ENCODE measurements at regions not wholly inside any gene's neighbourhood (a gene's known extent, or its start where the extent isn't known, plus 50 kb on each side); places are given as distances from the start of the nearest gene placed in this dataset.

DNA sequence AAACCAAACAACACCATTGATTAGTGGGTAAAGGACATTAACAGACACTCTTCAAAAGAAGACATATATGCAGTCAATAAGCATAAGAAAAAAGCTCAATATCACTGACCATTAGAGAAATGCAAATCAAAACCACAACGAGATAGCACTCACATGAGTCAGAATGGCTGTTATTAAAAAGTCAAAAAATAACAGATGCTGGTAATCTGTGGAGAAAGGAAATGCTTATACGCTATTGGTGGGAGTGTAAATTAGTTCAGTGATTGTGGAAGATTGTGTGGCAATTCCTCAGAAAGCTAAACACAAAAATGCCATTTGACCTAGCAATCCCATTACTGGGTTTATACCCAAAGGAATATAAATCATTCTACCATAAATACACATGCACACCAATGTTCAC, 182.6 kb downstream of the TRPC6 start:
- no peak for DNase-seq (ENCODE audit: low read depth, low spot score)
- in situ Hi-C loops (cut with HindIII; ENCODE audit: low pct_unique_long_range_greater_than_20kb, low sequenced_read_pairs): no loop called here

DNA sequence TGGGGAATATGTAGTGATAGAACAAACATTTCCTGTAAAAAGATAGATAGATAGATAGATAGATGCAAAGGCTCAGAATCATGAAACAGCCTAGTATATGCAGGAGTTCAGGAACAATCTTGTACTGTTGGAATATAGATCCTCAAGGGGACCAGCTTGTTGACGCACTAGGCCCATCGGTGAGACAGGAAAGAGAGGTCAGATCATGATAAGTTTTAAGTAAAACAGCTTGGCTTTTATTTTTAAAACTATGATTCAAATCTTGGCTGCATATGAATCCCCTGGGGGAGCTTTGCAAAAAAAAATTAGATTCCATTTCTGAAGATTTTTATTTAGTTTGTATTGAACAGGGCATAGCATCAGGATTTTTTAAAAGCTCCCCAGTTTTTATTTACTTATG, 185.8 kb downstream of the TRPC6 start:
- no peak for DNase-seq (ENCODE audit: low read depth, low spot score)
- in situ Hi-C loops (cut with HindIII; ENCODE audit: low pct_unique_long_range_greater_than_20kb, low sequenced_read_pairs): no loop called here

DNA sequence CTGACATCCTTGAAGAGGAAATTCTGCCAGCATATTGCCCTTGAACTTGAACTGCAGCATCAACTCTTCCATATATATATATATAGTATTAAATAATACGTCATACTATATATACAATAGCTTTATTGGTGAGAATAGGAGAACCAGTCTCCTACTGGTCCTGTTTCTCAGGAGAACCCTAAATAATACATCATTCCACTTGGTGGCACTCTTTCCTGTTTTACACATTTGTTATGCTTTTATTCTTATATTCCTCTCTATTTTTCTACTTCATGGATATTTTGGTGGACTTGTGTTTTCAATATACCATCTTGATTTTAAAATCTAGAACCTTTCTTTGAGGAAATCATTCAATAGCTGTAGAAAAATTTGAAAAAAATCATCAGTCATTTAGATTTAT, 193.3 kb downstream of the TRPC6 start:
- peak; percentile 14 for DNase-seq (ENCODE audit: low read depth, low spot score)
- in situ Hi-C loops (cut with HindIII; ENCODE audit: low pct_unique_long_range_greater_than_20kb, low sequenced_read_pairs): no loop called here

DNA sequence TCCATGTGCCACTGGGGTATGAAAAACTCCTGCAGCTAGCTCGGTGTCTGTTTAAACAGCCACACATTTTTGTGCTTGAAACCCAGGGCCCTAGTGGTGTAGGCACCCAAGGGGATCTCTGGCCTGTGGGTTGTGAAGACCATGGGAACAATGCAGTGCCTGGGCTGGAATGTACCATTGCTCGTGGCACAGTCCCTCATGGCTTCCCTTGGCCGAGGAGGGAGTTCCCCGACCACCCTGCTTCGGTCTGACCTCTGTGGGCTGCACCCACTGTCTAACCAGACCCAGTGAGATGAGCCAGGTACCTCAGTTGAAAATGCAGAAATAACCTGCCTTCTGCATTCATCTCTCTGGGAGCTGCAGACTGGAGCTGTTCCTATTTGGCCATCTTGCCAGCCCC, 214.0 kb downstream of the TRPC6 start:
- in situ Hi-C loops (cut with HindIII; ENCODE audit: low pct_unique_long_range_greater_than_20kb, low sequenced_read_pairs): no loop called here
- no peak for DNase-seq (ENCODE audit: low read depth, low spot score)

DNA sequence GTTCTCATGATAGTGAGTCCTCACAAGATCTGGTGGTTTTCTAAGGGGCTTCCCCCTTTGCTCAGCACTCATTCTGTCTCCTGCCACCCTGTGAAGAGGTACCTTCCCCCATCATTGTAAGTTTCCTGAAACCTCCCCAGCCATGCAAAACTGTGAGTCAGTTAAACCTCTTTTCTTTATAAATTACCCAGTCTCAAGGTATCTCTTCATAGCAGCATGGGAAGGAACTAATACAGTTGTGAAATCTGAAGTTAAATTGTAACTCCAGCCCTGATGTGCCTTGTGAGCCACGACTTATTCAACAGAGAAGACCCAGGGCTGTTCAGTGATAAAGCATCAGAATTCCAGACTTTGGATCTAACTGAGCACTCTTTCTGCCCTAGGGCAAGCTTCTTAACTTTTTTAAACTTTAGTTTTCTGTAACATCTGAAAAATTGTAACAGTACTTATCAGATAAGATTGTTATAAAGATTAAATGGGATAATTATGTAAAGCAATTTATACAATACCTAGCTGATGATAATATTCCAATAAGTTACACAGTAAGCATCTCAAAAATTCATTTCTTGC, 220.0 kb downstream of the TRPC6 start:
- in situ Hi-C loops (cut with HindIII; ENCODE audit: low pct_unique_long_range_greater_than_20kb, low sequenced_read_pairs): no loop called here
- DNase-seq (ENCODE audit: low read depth, low spot score): no peak

DNA sequence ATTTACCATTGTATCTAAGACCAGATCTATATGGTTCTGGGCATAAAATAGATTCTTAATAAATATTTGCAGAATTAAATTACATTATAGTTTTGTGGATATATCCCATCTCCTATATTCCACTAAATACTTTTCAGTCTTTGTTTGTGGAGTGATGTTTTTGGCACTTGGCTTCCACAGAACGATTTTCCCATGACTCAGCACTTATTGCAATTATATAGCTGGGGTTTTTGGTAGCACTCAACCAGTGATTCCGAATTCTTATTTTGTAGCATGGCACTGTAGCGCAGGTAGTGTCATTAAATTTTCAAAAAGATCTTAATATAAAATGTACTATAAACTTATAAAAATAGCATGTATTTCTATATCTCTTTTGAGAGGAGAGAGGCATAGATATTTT, 221.2 kb downstream of the TRPC6 start:
- no peak for DNase-seq (ENCODE audit: low read depth, low spot score)
- in situ Hi-C loops (cut with HindIII; ENCODE audit: low pct_unique_long_range_greater_than_20kb, low sequenced_read_pairs): no loop called here

DNA sequence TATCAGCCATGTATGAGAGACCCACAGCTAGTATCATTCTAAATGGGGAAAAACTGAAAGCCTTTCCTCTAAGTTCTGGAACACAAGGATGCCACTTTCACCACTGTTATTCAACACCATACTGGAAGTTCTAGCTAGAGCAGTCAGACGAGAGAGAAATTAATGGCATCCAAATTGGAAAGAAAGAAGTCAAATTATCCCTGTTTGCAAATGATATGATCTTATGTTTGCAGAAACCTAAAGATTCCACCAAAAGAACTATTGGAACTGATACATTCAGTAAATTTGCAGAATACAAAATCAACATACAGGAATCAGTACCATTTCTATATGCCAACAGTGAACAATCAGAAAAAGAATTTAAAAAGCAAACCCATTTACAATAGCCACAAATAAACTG, 226.0 kb downstream of the TRPC6 start:
- in situ Hi-C loops (cut with HindIII; ENCODE audit: low pct_unique_long_range_greater_than_20kb, low sequenced_read_pairs): no loop called here
- no peak for DNase-seq (ENCODE audit: low read depth, low spot score)

DNA sequence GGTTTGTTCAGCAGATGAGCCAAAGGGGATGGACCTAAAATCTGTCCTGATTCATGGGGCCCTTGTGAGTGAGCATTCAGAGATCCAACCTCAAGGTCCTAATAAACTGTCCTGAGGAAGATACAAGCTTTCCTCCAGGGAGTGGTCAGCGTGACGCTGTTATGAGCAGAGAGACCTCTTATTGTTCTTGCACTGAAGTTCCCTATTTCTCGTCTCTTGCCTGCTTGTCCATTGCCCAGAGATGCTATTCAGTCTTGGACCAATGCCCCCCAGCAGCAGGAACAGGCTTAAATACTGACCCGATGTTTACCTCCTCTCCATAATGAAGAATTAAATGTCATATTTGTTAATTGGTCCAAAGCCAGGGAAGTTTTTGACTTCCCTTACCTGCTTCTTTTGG, 225.2 kb upstream of the PGR start:
- in situ Hi-C loops (cut with HindIII; ENCODE audit: low pct_unique_long_range_greater_than_20kb, low sequenced_read_pairs): no loop called here
- DNase-seq (ENCODE audit: low read depth, low spot score): no peak

DNA sequence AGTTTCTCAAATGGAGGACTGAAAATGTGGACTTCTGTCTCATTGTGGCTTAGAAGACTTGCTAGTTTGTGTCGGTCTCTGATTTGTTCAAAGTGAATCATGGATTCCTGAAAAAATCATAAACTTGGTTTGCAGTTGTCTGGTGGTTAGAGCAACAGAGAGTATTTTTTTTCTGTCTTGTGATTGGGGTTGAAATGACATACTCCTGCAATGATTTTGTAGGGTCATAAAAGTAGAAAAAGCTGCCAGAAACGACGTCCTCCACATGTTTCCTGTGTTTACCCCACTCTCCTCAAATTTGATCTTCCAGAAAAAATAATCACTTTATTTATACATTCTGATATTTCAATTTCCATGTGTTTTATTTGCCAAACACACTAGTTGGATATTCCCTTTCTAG, 219.2 kb upstream of the PGR start:
- DNase-seq (ENCODE audit: low read depth, low spot score): no peak
- in situ Hi-C loops (cut with HindIII; ENCODE audit: low pct_unique_long_range_greater_than_20kb, low sequenced_read_pairs): no loop called here

DNA sequence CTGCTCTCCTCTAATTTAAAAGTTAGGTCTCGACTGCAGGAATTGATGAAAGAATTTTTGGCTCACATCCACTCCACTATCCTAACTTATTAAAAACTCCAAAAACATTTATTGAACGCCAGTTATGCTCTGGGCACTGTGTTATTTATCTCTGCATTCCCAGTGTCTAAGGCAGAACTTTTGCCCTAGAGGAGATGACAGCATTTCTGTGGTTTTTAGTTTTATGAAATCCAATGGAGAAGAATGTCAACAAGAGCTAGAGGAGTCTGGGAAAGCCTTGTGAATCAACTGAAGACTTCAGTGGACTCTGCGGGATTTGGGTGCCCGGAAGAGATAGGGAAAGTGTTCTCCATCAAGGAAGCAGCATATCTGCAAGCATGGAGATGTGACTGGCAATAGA, 217.0 kb upstream of the PGR start:
- in situ Hi-C loops (cut with HindIII; ENCODE audit: low pct_unique_long_range_greater_than_20kb, low sequenced_read_pairs): no loop called here
- no peak for DNase-seq (ENCODE audit: low read depth, low spot score)

DNA sequence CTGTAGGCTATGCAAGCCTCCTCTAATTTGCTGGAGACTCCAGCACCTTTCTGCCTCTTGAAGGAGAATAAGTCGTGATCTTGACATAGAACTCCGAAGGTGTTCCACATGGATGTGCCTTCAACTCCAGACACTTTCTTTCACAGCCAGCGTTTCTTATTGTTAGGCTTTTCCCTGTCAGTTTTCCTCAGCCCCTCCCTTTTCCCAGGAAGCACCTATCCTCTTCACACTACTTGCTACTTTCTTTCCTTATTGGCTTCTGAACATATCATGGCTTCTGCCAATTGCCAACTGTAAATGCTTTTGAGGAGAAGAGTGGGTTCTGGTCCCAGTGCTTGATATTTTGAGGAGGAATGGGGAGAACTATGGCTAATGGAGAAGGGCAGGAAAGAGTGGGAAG, 216.3 kb upstream of the PGR start:
- DNase-seq (ENCODE audit: low read depth, low spot score): no peak
- in situ Hi-C loops (cut with HindIII; ENCODE audit: low pct_unique_long_range_greater_than_20kb, low sequenced_read_pairs): no loop called here

DNA sequence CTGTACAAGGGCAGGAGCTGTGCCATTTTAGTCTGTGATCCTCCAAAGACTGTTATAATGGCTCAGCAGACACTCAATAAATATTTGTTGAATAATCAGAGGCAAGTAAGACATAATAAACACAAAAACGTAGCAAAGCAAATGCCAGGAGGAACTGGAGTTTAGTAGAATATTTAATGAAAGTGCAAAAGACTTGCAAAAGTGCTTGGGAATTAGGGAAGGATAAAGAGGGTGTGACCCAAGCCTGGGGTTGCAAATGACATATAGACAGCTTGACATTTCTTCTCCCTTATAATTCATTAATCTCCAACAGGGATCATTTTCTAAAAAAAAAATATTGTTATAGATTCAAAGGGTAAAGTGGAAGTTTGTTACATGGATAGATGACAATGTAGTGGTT, 212.7 kb upstream of the PGR start:
- DNase-seq (ENCODE audit: low read depth, low spot score): no peak
- in situ Hi-C loops (cut with HindIII; ENCODE audit: low pct_unique_long_range_greater_than_20kb, low sequenced_read_pairs): no loop called here

DNA sequence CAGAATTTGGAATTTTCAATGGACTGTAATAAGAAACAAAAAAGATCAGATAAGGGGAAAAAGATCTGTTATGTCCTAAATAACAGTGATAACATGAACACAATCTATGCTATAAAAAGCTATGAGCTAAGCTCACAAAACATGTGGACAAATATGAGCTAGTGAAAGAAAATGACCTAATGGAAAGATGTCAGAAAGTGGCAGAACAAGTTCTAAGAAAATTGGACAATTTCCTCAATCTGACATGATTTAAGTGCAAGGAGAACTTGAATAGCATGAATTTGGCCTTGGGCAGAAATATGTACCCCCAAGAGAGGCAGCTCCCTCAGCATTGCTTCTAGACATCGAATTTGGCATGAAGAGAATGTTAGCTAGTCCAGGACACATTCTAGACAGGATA, 212.0 kb upstream of the PGR start:
- no peak for DNase-seq (ENCODE audit: low read depth, low spot score)
- in situ Hi-C loops (cut with HindIII; ENCODE audit: low pct_unique_long_range_greater_than_20kb, low sequenced_read_pairs): no loop called here

DNA sequence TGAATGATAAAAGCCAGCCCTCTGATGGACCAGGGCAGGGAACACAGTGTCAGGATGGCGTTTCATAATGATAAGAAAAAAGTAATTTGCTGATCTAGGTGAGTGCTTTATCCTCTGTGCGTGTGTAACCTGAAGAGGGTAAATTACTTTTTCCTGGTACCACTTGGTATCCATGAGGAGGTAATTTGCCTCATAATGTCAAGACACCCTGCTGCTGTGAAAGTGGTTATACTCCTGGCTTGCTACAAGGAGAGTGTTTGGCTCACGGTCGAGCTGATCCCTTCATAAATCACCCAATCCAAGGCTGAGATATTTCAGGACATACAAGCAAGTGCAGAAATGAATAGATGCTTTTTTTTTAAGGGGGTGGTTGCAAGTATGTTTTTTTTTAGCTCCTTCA, 207.2 kb upstream of the PGR start:
- no peak for DNase-seq (ENCODE audit: low read depth, low spot score)
- in situ Hi-C loops (cut with HindIII; ENCODE audit: low pct_unique_long_range_greater_than_20kb, low sequenced_read_pairs): no loop called here

DNA sequence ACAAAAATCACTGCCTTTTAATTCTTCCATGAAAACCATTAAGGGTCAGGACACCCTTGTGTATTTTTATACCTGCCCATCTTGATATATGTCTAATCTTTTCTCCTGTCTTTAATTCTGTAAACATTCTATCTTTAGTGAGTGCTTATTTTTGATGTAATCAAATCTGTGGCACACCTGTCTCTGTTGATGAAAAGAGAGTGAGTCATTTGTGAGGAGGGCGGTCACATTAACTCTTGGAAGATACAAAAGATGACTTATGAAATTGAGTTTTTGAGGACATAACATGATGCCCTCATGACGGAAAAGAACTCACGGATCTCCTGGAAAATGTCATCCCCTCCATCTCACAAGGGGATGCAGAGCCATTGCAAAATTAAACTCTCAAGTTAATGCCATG, 206.5 kb upstream of the PGR start:
- in situ Hi-C loops (cut with HindIII; ENCODE audit: low pct_unique_long_range_greater_than_20kb, low sequenced_read_pairs): no loop called here
- no peak for DNase-seq (ENCODE audit: low read depth, low spot score)

DNA sequence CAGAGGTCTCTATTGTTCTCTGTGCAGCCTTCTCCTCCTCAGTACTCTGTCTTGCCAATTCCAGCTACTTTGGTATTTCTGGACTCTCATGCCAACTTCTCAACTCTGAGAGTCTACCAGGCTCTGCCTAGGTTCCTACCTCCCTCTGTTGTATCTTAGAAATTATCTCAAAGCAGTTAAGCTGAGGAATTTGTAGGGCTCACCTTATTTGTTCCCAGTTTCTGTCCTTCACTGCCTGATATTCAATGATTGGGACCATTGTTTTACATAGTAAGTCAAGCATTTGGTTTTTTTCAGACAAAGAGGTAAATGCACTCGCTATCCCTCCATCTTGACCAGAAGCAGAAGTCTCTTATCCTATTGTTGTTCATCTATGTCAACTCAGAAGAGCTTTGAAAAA, 205.0 kb upstream of the PGR start:
- in situ Hi-C loops (cut with HindIII; ENCODE audit: low pct_unique_long_range_greater_than_20kb, low sequenced_read_pairs): no loop called here
- no peak for DNase-seq (ENCODE audit: low read depth, low spot score)

DNA sequence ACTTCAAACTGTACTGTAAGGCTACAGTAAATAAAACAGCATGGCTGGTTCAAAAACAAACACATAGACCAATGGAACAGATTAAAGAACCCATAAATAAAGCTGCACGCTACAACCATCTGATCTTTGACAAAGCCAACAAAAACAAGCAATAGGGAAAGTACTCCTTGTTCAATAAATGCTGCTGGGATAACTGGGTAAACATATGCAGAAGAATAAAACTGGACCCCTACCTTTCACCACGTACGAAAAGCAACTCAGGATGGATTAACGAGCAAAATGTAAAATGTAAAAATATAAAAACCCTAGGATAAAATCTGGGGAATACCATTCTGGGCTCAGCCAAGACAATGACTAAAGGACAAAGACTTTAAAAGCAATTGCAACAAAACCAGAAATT, 201.8 kb upstream of the PGR start:
- DNase-seq (ENCODE audit: low read depth, low spot score): no peak
- in situ Hi-C loops (cut with HindIII; ENCODE audit: low pct_unique_long_range_greater_than_20kb, low sequenced_read_pairs): no loop called here

DNA sequence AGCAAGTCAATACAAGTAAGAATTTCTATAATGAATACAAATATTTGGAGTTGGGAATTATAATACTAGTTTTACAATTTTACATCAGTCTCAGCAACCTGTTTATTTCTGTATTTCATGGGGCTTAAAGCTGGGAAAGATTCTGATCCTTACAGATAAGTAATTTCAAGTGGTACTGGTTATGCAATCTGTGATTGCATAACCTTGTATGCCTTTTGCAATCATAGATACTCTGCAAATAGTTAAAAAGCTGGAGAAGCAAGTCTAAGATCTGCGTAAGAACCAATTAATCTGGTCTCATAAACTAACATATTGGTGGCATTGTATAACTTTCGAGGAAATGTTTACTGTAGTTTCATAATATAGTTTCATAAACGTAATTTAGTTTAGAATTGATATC, 198.3 kb upstream of the PGR start:
- in situ Hi-C loops (cut with HindIII; ENCODE audit: low pct_unique_long_range_greater_than_20kb, low sequenced_read_pairs): no loop called here
- DNase-seq (ENCODE audit: low read depth, low spot score): no peak

DNA sequence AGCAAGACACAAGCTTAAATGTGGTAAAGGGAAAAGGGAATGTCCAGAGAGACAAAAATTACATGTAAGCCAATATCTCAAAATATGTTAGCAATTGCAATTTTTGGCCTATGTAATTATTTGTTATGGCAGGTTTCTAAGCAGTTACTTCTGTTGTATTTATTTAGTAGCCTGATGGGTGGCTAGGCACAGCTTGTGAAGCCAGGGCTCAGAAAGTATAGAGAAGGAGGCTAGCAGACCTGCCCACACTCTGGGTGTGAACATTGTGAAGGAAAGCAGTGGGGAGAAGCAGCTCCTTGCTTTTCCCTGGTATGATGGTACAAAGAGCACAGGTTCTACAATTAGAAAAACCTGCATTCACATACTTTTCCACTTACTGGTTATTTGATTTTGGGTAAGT, 196.5 kb upstream of the PGR start:
- in situ Hi-C loops (cut with HindIII; ENCODE audit: low pct_unique_long_range_greater_than_20kb, low sequenced_read_pairs): no loop called here
- no peak for DNase-seq (ENCODE audit: low read depth, low spot score)

DNA sequence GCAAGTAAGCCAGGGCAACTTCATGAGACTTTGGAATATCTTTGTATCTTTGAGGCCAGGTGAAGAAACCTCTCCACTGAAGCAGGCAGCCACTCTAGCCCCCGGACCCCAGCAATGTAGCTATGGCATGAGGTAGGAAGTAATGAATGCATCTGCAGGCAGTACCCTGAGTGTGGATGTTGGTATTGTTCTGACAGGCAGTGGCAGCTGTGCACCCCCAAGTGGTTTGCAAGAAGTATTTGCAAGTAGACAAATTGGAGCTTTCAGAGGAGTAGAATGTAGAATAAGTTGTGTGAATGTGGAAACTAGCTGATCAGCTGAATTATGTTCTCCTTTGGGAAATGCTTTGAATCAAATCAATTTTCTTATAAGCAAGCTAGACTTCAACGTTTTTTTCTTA, 194.4 kb upstream of the PGR start:
- in situ Hi-C loops (cut with HindIII; ENCODE audit: low pct_unique_long_range_greater_than_20kb, low sequenced_read_pairs): no loop called here
- peak; percentile 4 for DNase-seq (ENCODE audit: low read depth, low spot score)

Measured in SK-MEL-5 (cell line).